ENCODE measurements at regions not wholly inside any gene's neighbourhood (a gene's known extent, or its start where the extent isn't known, plus 50 kb on each side); places are given as distances from the start of the nearest gene placed in this dataset.

DNA sequence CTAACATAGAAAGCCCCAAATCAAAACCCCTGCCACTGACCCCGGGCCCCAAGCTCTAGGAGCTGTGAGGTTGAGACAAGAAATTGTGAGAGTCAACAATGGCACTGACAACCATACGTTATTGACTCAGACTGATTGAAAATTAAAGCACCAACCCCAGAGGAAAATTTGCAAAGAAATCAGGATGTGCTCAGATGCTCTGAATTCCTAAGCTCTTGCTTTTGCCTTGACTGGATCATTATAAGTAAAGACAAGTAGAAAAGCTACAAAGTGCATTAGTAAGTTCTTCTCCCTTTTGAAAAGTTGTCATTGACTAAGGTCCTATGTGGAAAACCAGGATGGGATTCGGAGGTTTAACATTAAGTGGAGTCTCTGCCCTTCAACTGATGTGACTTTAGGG, 130.2 kb downstream of the SAMD9 start:
- Histone ChIP-seq H3K36me3 (no peaks in the 10 kb centered on the region), H3K27ac (no peak overlapping the region), H3K4me3 (no peak overlapping the region), H3K27me3 (replicated peaks in 1 of 7) (no peaks in the 10 kb centered on the region), H3K9me3 (no peaks in the 10 kb centered on the region), H3K4me1 (no peaks in the 10 kb centered on the region)
- intact Hi-C loops (cut with DNase I; ENCODE audit: low total_unique reads), result no loop called here
- DNase-seq, result no peak
- 67 to 85% (median 81%) methylated on average over 3 of the region's 3 CpGs for WGBS, 5 donors
- TF ChIP-seq POLR2A (IDR thresholded peaks at IDR 0.05) (no peak), POLR2AphosphoS5 (IDR thresholded peaks at IDR 0.05) (no peak)
- TF ChIP-seq, protein P1, sequence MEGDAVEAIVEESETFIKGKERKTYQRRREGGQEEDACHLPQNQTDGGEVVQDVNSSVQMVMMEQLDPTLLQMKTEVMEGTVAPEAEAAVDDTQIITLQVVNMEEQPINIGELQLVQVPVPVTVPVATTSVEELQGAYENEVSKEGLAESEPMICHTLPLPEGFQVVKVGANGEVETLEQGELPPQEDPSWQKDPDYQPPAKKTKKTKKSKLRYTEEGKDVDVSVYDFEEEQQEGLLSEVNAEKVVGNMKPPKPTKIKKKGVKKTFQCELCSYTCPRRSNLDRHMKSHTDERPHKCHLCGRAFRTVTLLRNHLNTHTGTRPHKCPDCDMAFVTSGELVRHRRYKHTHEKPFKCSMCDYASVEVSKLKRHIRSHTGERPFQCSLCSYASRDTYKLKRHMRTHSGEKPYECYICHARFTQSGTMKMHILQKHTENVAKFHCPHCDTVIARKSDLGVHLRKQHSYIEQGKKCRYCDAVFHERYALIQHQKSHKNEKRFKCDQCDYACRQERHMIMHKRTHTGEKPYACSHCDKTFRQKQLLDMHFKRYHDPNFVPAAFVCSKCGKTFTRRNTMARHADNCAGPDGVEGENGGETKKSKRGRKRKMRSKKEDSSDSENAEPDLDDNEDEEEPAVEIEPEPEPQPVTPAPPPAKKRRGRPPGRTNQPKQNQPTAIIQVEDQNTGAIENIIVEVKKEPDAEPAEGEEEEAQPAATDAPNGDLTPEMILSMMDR (IDR thresholded peaks at IDR 0.05 in 8 of 11, conservative IDR thresholded peaks at IDR 0.05 in 3 of 11), result no peak

DNA sequence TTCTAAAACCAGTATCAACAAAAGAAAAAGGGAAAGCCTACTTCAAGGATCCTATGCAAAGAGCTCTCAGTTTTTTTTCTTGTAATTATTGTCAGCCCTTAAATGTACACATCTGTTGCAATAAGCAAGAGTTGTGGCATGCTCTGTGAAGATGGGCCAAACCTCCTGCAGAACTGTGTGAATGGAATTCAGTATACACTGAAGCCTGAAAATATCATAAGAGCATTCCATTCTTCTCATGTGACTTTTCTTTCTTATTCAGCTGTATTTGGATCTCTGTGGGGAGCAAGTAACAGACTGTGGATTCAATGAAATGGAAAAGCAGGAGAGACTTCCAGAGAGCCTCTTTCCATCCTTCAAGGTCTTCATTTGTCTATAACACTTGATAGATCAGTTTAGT, 130.7 kb downstream of the SAMD9 start:
- Histone ChIP-seq H3K27me3 (replicated peaks in 1 of 7) (no peaks in the 10 kb centered on the region), H3K36me3 (no peaks in the 10 kb centered on the region), H3K4me3 (no peak overlapping the region), H3K9me3 (peaks cover 0 to under 1% (median 0%) of the 10 kb centered on the region in 8 donors), H3K4me1 (no peaks in the 10 kb centered on the region), H3K27ac (no peak overlapping the region)
- no peak for DNase-seq
- TF ChIP-seq, protein P1 (IDR thresholded peaks at IDR 0.05 in 8 of 11, conservative IDR thresholded peaks at IDR 0.05 in 3 of 11), result no peak
- TF ChIP-seq POLR2A (IDR thresholded peaks at IDR 0.05) (no peak), POLR2AphosphoS5 (IDR thresholded peaks at IDR 0.05) (no peak)
- intact Hi-C loops (cut with DNase I; ENCODE audit: low total_unique reads), result no loop called here

DNA sequence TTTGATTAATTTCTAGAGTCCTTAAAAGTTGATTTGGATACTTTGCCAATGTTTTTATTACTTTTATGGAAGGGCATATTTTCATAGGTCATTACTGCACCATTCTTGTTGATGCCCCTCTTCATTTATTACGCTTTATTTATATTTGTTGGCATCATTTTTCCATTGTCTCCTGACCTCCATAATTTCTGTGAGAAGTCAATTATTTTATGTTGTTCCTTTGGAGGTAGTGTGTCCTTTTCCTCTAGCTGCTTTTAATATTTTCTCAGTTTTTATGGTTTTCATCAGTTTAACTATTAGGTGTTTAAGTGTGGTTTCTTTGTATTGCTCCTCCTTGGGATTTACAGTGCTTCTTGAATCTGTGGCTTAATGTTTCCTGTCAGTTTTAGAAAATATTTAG, 134.9 kb downstream of the SAMD9 start:
- Histone ChIP-seq H3K9me3 (peaks cover 0 to 41% (median 24%) of the 10 kb centered on the region in 8 donors), H3K36me3 (no peaks in the 10 kb centered on the region), H3K27ac (no peak overlapping the region), H3K4me1 (no peaks in the 10 kb centered on the region), H3K4me3 (no peak overlapping the region), H3K27me3 (replicated peaks in 1 of 7) (no peaks in the 10 kb centered on the region)
- 90 to 96% (median 92%) methylated on average over 1 of the region's 1 CpG for WGBS, 5 donors
- DNase-seq, result no peak
- intact Hi-C loops (cut with DNase I; ENCODE audit: low total_unique reads), result no loop called here
- TF ChIP-seq, protein P1 (IDR thresholded peaks at IDR 0.05 in 8 of 11, conservative IDR thresholded peaks at IDR 0.05 in 3 of 11), result no peak
- TF ChIP-seq POLR2A (IDR thresholded peaks at IDR 0.05) (no peak), POLR2AphosphoS5 (IDR thresholded peaks at IDR 0.05) (no peak)

DNA sequence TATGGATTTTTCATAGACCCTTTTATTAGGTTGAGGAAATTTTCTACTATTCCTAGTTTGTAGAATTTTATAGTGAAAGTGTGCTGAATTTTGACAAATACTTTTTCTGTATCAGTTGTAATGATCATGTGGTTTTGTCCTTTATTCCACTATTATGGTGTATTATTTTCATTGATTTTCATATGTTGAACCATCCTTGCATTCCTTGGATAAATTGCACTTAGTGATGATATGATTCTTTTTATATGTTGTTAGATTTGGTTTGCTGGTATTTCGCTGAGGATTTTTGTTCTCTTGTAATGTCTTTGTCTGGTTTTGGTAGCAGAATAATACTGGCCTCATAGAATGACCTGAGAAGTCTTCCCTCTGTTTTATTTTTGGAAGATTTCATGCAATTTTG, 140.6 kb upstream of the CDK6 start:
- TF ChIP-seq, protein P1 (IDR thresholded peaks at IDR 0.05 in 8 of 11, conservative IDR thresholded peaks at IDR 0.05 in 3 of 11), result no peak
- TF ChIP-seq POLR2A (IDR thresholded peaks at IDR 0.05) (no peak), POLR2AphosphoS5 (IDR thresholded peaks at IDR 0.05) (no peak)
- Histone ChIP-seq H3K27me3 (replicated peaks in 1 of 7) (no peaks in the 10 kb centered on the region), H3K9me3 (peaks cover 0 to 64% (median 46%) of the 10 kb centered on the region in 8 donors), H3K4me3 (no peak overlapping the region), H3K36me3 (no peaks in the 10 kb centered on the region), H3K4me1 (no peaks in the 10 kb centered on the region), H3K27ac (no peak overlapping the region)
- WGBS, 5 donors, result 74 to 93% (median 84%) methylated on average over 1 of the region's 1 CpG
- DNase-seq, result no peak
- intact Hi-C loops (cut with DNase I; ENCODE audit: low total_unique reads), result no loop called here
